ENCODE measurements at regions not wholly inside any gene's neighbourhood (a gene's known extent, or its start where the extent isn't known, plus 50 kb on each side); places are given as distances from the start of the nearest gene placed in this dataset.

DNA sequence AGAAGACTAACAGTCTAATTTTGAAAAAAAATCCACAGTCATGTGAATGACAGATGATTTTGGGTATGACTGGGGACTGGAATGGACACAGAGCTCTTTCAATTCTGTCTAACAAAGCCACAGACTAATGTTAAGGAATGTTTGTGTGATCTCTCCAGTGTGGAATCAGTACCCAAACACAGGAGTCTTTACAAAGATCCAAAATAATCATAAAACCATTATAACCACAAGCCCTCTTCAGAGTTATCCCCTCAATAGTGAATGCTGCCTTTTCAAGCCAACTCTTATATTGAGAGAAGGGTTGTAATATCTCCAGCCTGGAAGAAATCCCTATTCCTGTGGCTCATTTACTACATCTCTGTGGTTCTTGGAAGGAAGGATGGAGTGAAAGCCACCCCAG lies 552.0 kb upstream of the CLINT1 start:
- Histone ChIP-seq H3K9me3 (ENCODE audit: control insufficient read depth, low read length) (no peaks in the 10 kb centered on the region), H3K36me3 (ENCODE audit: control insufficient read depth, insufficient read depth, low read length) (no peaks in the 10 kb centered on the region), H3K9ac (ENCODE audit: extremely low read depth, low read length, poor library complexity, severe bottlenecking) (no peak overlapping the region), H3K4me1 (ENCODE audit: control insufficient read depth, insufficient read depth, low read length) (no peaks in the 10 kb centered on the region), H3K27ac (ENCODE audit: low read depth, low read length) (no peak overlapping the region), H3K27me3 (ENCODE audit: control insufficient read depth, insufficient read depth, low read length, poor library complexity, severe bottlenecking) (no peaks in the 10 kb centered on the region), H3K4me3 (ENCODE audit: low read length) (no peak overlapping the region)
- H3K27ac Mint-ChIP-seq, result no peak overlapping the region
- H3K4me3 Mint-ChIP-seq, result no peak overlapping the region
- no peak for DNase-seq
- no peaks in the 10 kb centered on the region for H3K36me3 Mint-ChIP-seq (ENCODE audit: low read depth)
- TF ChIP-seq, protein P1, sequence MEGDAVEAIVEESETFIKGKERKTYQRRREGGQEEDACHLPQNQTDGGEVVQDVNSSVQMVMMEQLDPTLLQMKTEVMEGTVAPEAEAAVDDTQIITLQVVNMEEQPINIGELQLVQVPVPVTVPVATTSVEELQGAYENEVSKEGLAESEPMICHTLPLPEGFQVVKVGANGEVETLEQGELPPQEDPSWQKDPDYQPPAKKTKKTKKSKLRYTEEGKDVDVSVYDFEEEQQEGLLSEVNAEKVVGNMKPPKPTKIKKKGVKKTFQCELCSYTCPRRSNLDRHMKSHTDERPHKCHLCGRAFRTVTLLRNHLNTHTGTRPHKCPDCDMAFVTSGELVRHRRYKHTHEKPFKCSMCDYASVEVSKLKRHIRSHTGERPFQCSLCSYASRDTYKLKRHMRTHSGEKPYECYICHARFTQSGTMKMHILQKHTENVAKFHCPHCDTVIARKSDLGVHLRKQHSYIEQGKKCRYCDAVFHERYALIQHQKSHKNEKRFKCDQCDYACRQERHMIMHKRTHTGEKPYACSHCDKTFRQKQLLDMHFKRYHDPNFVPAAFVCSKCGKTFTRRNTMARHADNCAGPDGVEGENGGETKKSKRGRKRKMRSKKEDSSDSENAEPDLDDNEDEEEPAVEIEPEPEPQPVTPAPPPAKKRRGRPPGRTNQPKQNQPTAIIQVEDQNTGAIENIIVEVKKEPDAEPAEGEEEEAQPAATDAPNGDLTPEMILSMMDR (conservative IDR thresholded peaks at IDR 0.05), result no peak
- H3K27me3 Mint-ChIP-seq (ENCODE audit: insufficient read depth), result no peaks in the 10 kb centered on the region
- H3K4me1 Mint-ChIP-seq, result no peaks in the 10 kb centered on the region
- H3K9me3 Mint-ChIP-seq, result no peaks in the 10 kb centered on the region

DNA sequence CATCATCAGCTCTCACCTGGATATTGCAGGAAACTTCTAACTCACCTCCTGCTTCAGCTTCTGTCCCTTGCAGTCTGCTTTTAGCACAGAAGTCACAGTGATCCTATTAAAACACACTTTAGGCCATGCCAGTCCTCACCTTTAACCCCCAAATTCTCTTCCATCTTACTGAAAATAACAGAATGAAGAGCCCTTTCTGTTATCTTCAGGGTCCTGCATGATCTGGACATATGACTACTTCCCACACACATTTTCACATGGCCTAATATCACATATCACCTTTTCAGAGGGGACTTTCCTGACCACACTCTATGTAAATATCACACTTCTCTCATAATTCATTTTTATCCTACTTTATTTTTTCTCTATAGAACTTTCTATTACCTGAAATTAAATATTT lies 550.6 kb upstream of the CLINT1 start:
- TF ChIP-seq, protein P1 (conservative IDR thresholded peaks at IDR 0.05), result no peak
- no peaks in the 10 kb centered on the region for H3K36me3 Mint-ChIP-seq (ENCODE audit: low read depth)

DNA sequence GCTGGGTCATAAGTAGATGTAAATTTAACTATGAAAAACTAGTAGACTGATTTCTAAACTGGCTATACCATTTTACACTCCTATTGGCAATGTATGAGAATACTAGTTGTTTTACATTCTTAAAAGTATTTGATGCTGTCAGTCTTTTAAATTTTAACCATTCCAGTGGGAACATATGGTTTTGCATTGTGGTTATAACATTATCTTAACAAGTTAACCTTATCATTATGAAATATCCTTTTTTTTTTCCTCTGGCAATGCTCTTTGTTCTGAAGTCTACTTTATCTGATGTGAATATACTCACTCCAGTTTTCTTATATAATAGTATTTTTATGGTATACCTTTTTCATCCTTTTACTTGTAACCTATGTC lies 548.9 kb upstream of the CLINT1 start:
- no peaks in the 10 kb centered on the region for H3K4me1 ChIP-seq (ENCODE audit: control insufficient read depth, insufficient read depth, low read length)
- H3K27me3 ChIP-seq (ENCODE audit: control insufficient read depth, insufficient read depth, low read length, poor library complexity, severe bottlenecking), result no peaks in the 10 kb centered on the region
- H3K9me3 ChIP-seq (ENCODE audit: control insufficient read depth, low read length), result peaks cover 12% of the 10 kb centered on the region
- Mint-ChIP-seq H3K9me3 (peaks cover 18% of the 10 kb centered on the region), H3K4me1 (no peaks in the 10 kb centered on the region), H3K36me3 (ENCODE audit: low read depth) (no peaks in the 10 kb centered on the region), H3K27ac (no peak overlapping the region), H3K27me3 (ENCODE audit: insufficient read depth) (no peaks in the 10 kb centered on the region), H3K4me3 (no peak overlapping the region)
- DNase-seq, result no peak
- H3K36me3 ChIP-seq (ENCODE audit: control insufficient read depth, insufficient read depth, low read length), result no peaks in the 10 kb centered on the region
- no peak overlapping the region for H3K9ac ChIP-seq (ENCODE audit: extremely low read depth, low read length, poor library complexity, severe bottlenecking)
- no peak overlapping the region for H3K27ac ChIP-seq (ENCODE audit: low read depth, low read length)
- H3K4me3 ChIP-seq (ENCODE audit: low read length), result no peak overlapping the region
- TF ChIP-seq, protein P1 (conservative IDR thresholded peaks at IDR 0.05), result no peak

More for the DNA sequence above, 550.6 kb upstream of the CLINT1 start:
- DNase-seq, result no peak
- Histone ChIP-seq H3K36me3 (ENCODE audit: control insufficient read depth, insufficient read depth, low read length) (no peaks in the 10 kb centered on the region), H3K9me3 (ENCODE audit: control insufficient read depth, low read length) (peaks cover under 1% of the 10 kb centered on the region), H3K27me3 (ENCODE audit: control insufficient read depth, insufficient read depth, low read length, poor library complexity, severe bottlenecking) (no peaks in the 10 kb centered on the region), H3K4me1 (ENCODE audit: control insufficient read depth, insufficient read depth, low read length) (no peaks in the 10 kb centered on the region), H3K9ac (ENCODE audit: extremely low read depth, low read length, poor library complexity, severe bottlenecking) (no peak overlapping the region), H3K4me3 (ENCODE audit: low read length) (no peak overlapping the region), H3K27ac (ENCODE audit: low read depth, low read length) (no peak overlapping the region)
- no peaks in the 10 kb centered on the region for H3K4me1 Mint-ChIP-seq
- H3K27me3 Mint-ChIP-seq (ENCODE audit: insufficient read depth), result no peaks in the 10 kb centered on the region
- peaks cover 3% of the 10 kb centered on the region for H3K9me3 Mint-ChIP-seq
- H3K4me3 Mint-ChIP-seq, result no peak overlapping the region
- H3K27ac Mint-ChIP-seq, result no peak overlapping the region

Data from endodermal cell (in vitro differentiated cells).